Endothelial cell of umbilical vein (primary cell): ENCODE measurements at regions not wholly inside any gene's neighbourhood (a gene's known extent, or its start where the extent isn't known, plus 50 kb on each side); places are given as distances from the start of the nearest gene placed in this dataset.

Experiments used
- BruUV-seq: library from RNA; stranded (reverse); fragments of 400-500 nt; replicated peaks from 2 replicates; lab custom pipeline; 2021; lab: Mats Ljungman, UMichigan
- CTCF ChIA-PET: fragments of 300-600, 350-600 bp; sonication (Branson Sonifier 250); formaldehyde crosslinking; loops from one replicate; lab custom pipeline; 2021; ENCODE audit warnings: antibody characterized with exemption, inconsistent platforms; lab: Charles Lee
- POLR2A ChIA-PET: fragments of 300-600, 350-600 bp; sonication (Branson Sonifier 250); formaldehyde crosslinking; loops from one replicate; lab custom pipeline; 2021; ENCODE audit warnings: antibody characterized with exemption, inconsistent platforms; lab: Charles Lee
- DNase-seq: peaks from one replicate; pipeline ENCODE4 v3.0.0-alpha.2; 2011; ENCODE audit warnings: low read depth, low spot score
- FAIRE-seq: peaks from 2 replicates; lab custom pipeline; 2011; peaks lifted over from hg19 to GRCh38; lab: Jason Lieb, UNC
- H2AFZ ChIP-seq: 2 replicates; pipeline ENCODE4 v1.6.0; 2012; ENCODE audit warnings: low read depth, low read length, control low read depth, inconsistent platforms
- H3K27ac ChIP-seq: 2 replicates; pipeline ENCODE4 v1.5.1; 2011; ENCODE audit warnings: low read depth, mild to moderate bottlenecking, control low read depth, low read length, moderate library complexity; ENCODE audit not compliant: insufficient read depth
- H3K27me3 ChIP-seq, 2 experiments: 2 replicates each; pipeline versions ENCODE4 v1.6.0 to v1.6.1; 2011; ENCODE audit warnings: low read length in 2 of 2, mixed read lengths in 1 of 2; ENCODE audit not compliant: control insufficient read depth in 2 of 2, insufficient read depth in 2 of 2
- H3K36me3 ChIP-seq, 2 experiments: 2 replicates in 1 of 2; 3 replicates in 1 of 2; pipeline ENCODE4 v1.5.1; 2011; ENCODE audit warnings: low read length in 2 of 2, mild to moderate bottlenecking in 1 of 2, moderate library complexity in 1 of 2; ENCODE audit not compliant: control insufficient read depth in 2 of 2, insufficient read depth in 2 of 2; ENCODE audit errors: extremely low read depth in 1 of 2
- H3K4me1 ChIP-seq: 3 replicates; pipeline ENCODE4 v1.5.1; 2011; ENCODE audit warnings: mild to moderate bottlenecking, low read length; ENCODE audit not compliant: control insufficient read depth, insufficient read depth; ENCODE audit errors: extremely low read depth
- H3K4me2 ChIP-seq: 2 replicates; pipeline ENCODE4 v1.6.1; 2011; ENCODE audit warnings: low read length, control low read depth, mixed read lengths; ENCODE audit not compliant: insufficient read depth
- H3K4me3 ChIP-seq, 3 experiments: fragments of 200-600 bp in 1 of 3; sonication (generic), shearing (Covaris generic) in 1 of 3; replicated peaks in 1 of 3; 2 replicates each; pipeline ENCODE4 v1.5.1; 2011 to 2016; ENCODE audit warnings: control low read depth in 3 of 3, low read length in 3 of 3, mild to moderate bottlenecking in 2 of 3, inconsistent platforms in 1 of 3, low read depth in 1 of 3, moderate library complexity in 1 of 3; ENCODE audit not compliant: insufficient read depth in 1 of 3
- H3K79me2 ChIP-seq: 2 replicates; pipeline ENCODE4 v1.6.0; 2012; ENCODE audit warnings: low read length, inconsistent platforms; ENCODE audit not compliant: control insufficient read depth, insufficient read depth
- H3K9ac ChIP-seq: replicated peaks from 2 replicates; pipeline ENCODE3; 2011; ENCODE audit warnings: low read length, control low read depth; ENCODE audit not compliant: insufficient read depth; ENCODE audit errors: extremely low read depth
- H3K9me1 ChIP-seq: replicated peaks from 3 replicates; pipeline ENCODE4 v1.6.0; 2011; ENCODE audit warnings: mild to moderate bottlenecking, low read length; ENCODE audit not compliant: control insufficient read depth, insufficient read depth; ENCODE audit errors: extremely low read depth
- H3K9me3 ChIP-seq: replicated peaks from 2 replicates; pipeline ENCODE4 v1.5.1; 2012; ENCODE audit warnings: low read length, inconsistent platforms; ENCODE audit not compliant: control insufficient read depth, insufficient read depth
- H4K20me1 ChIP-seq: replicated peaks from 2 replicates; pipeline ENCODE3; 2011; ENCODE audit warnings: mild to moderate bottlenecking, low read length; ENCODE audit not compliant: control insufficient read depth, insufficient read depth; ENCODE audit errors: extremely low read depth
- EZH2 ChIP-seq: IDR thresholded peaks from 2 replicates; pipeline ENCODE4 v1.6.1; 2012; ENCODE audit warnings: borderline replicate concordance, low read depth, mild to moderate bottlenecking, moderate library complexity, low read length, inconsistent platforms; ENCODE audit not compliant: severe bottlenecking
- FOS ChIP-seq: IDR thresholded peaks from 2 replicates; pipeline ENCODE4 v1.6.1; 2011; ENCODE audit warnings: mild to moderate bottlenecking, low read length, moderate library complexity, borderline replicate concordance; ENCODE audit not compliant: insufficient read depth
- GATA2 ChIP-seq: IDR thresholded peaks from 2 replicates; pipeline ENCODE4 v1.7.0; 2011; ENCODE audit warnings: low read depth, mild to moderate bottlenecking, moderate library complexity, mixed read lengths, low read length; ENCODE audit not compliant: insufficient read length, insufficient read depth
- JUN ChIP-seq: IDR thresholded peaks from 2 replicates; pipeline ENCODE4 v1.6.1; 2011; ENCODE audit warnings: borderline replicate concordance, low read depth; ENCODE audit not compliant: insufficient read length, insufficient read depth
- MYC ChIP-seq: IDR thresholded peaks from one replicate; pipeline ENCODE4 v1.6.1; 2011; ENCODE audit warnings: mild to moderate bottlenecking, low read depth, low read length
- POLR2A ChIP-seq: IDR thresholded peaks from 2 replicates; pipeline ENCODE4 v1.6.1; 2012; ENCODE audit warnings: low read depth, mild to moderate bottlenecking, control low read depth, low read length
- POLR2AphosphoS5 ChIP-seq: IDR thresholded peaks from 2 replicates; pipeline ENCODE4 v1.6.1; 2012; ENCODE audit warnings: low read depth, mild to moderate bottlenecking, control low read depth, low read length, moderate library complexity; ENCODE audit not compliant: insufficient read depth
- dilution Hi-C: fragments of 300-500 bp; cut with MboI; formaldehyde crosslinking; loops from one replicate; pipeline ENCODE4 v1.15.0; 2019; ENCODE audit warnings: low sequenced_read_pairs; ENCODE audit not compliant: extremely low pct_ligation_motif_present
- intact Hi-C: fragments of 100-400 bp; cut with micrococcal nuclease; formaldehyde crosslinking; loops from one replicate; pipeline ENCODE4 v1.10.0; 2022
- TF ChIP-seq, protein P1 (sequence below): IDR thresholded peaks from 2 replicates; pipeline ENCODE4 v1.6.1; 2011; ENCODE audit not compliant: insufficient read depth, insufficient read length
- TF ChIP-seq, protein P2 (sequence below), 2 donors: IDR thresholded peaks; 1 replicate in 1 of 2; 2 replicates in 1 of 2; pipeline ENCODE4 v1.5.1; 2011; ENCODE audit warnings: low read length in 2 of 2, mild to moderate bottlenecking in 2 of 2, moderate library complexity in 2 of 2, control low read depth in 1 of 2, inconsistent platforms in 1 of 2, low read depth in 1 of 2; ENCODE audit not compliant: insufficient read depth in 1 of 2; ENCODE audit errors: extremely low read depth in 1 of 2

DNA sequence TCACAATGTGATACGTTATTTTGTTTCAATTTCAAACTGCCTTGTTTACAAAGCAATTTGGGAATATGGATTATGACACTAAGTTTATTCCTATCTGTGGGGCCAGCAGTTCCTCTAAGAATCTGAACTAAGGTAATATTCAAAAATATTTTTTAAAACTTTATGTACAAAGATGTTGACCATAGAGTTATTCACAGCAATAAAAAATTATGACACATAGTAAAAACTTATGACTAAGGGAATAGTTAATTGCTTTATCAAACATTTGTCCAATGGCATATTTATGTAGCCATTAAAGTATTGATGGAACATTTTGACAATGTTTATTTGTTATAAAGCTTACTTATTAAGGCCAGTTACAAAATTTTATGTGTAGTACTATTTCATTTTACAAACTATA is 73.4 kb upstream of the FREM1 start:
- TF ChIP-seq, protein P1, sequence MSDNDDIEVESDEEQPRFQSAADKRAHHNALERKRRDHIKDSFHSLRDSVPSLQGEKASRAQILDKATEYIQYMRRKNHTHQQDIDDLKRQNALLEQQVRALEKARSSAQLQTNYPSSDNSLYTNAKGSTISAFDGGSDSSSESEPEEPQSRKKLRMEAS = no peak
- no peaks in the 10 kb centered on the region for H3K79me2 ChIP-seq
- FAIRE-seq (no peak), DNase-seq (no peak)
- H3K9ac ChIP-seq = no peak overlapping the region
- no peaks in the 10 kb centered on the region for H3K27me3 ChIP-seq
- H3K9me1 ChIP-seq = no peaks in the 10 kb centered on the region
- dilution Hi-C loops (no loop called here), intact Hi-C loops (no loop called here)
- no peaks in the 10 kb centered on the region for H3K4me1 ChIP-seq
- no peak overlapping the region for H3K4me3 ChIP-seq
- H3K27ac ChIP-seq = no peak overlapping the region
- no peaks in the 10 kb centered on the region for H4K20me1 ChIP-seq
- ChIA-PET POLR2A (no interaction called here), CTCF (no interaction called here)
- H3K9me3 ChIP-seq = no peaks in the 10 kb centered on the region
- H3K36me3 ChIP-seq = no peaks in the 10 kb centered on the region
- no TSS peak for BruUV-seq
- no peak overlapping the region for H3K4me2 ChIP-seq
- no peak overlapping the region for H2AFZ ChIP-seq

DNA sequence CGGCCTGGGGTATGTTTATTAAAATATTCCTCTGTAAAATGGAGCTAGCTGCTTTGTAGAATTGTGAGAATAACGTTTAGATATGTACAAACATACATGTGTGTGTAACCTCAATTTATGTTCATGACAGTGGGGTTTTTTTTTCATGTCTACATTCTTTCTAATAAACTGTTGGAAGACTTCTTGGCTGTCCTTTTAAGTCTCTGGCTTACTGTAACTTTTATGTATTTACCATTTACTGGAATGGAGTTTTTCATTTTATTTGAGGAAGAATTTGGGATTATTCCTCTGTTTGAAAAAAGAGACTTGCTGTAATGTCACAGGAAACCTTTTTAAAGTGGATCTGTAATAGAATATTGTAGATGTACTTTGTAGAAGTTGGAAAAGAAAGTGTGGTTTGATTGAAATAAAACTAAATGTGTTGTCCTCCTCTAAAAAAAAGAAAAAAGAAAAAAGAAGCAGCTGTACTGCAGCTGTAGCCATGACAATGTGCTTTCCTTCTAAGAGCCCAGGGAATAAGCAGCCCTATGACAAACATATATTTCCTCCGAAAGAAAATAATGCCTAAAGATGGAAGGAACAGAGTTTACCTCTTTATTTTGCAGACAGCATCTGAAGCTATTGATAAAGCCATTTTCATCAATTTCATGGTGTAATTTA is 71.2 kb upstream of the FREM1 start:
- Histone ChIP-seq H3K27me3 (no peaks in the 10 kb centered on the region), H3K4me1 (no peaks in the 10 kb centered on the region), H4K20me1 (no peaks in the 10 kb centered on the region), H3K9me3 (no peaks in the 10 kb centered on the region), H3K9me1 (no peaks in the 10 kb centered on the region), H3K79me2 (no peaks in the 10 kb centered on the region), H3K4me3 (no peak overlapping the region), H3K9ac (no peak overlapping the region), H2AFZ (no peak overlapping the region), H3K36me3 (no peaks in the 10 kb centered on the region), H3K27ac (no peak overlapping the region), H3K4me2 (no peak overlapping the region)
- intact Hi-C loops = no loop called here
- FAIRE-seq = no peak
- no peak for DNase-seq
- CTCF ChIA-PET = no interaction called here
- POLR2A ChIA-PET = no interaction called here
- no TSS peak for BruUV-seq
- TF ChIP-seq POLR2AphosphoS5 = no peak
- no peak for TF ChIP-seq JUN
- no peak for TF ChIP-seq POLR2A
- TF ChIP-seq FOS = no peak
- TF ChIP-seq, protein P1 = no peak
- TF ChIP-seq, protein P2, sequence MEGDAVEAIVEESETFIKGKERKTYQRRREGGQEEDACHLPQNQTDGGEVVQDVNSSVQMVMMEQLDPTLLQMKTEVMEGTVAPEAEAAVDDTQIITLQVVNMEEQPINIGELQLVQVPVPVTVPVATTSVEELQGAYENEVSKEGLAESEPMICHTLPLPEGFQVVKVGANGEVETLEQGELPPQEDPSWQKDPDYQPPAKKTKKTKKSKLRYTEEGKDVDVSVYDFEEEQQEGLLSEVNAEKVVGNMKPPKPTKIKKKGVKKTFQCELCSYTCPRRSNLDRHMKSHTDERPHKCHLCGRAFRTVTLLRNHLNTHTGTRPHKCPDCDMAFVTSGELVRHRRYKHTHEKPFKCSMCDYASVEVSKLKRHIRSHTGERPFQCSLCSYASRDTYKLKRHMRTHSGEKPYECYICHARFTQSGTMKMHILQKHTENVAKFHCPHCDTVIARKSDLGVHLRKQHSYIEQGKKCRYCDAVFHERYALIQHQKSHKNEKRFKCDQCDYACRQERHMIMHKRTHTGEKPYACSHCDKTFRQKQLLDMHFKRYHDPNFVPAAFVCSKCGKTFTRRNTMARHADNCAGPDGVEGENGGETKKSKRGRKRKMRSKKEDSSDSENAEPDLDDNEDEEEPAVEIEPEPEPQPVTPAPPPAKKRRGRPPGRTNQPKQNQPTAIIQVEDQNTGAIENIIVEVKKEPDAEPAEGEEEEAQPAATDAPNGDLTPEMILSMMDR (IDR thresholded peaks at IDR 0.05; ENCODE audit: extremely low read depth in 1 of 2, insufficient read depth in 1 of 2, low read depth in 1 of 2, low read length in 2 of 2) = no peak
- TF ChIP-seq GATA2 = no peak
- TF ChIP-seq MYC = no peak
- no peak for TF ChIP-seq EZH2
- dilution Hi-C loops = no loop called here
